Skeletal muscle tissue (tissue), 3 donors: ENCODE measurements at regions not wholly inside any gene's neighbourhood (a gene's known extent, or its start where the extent isn't known, plus 50 kb on each side); places are given as distances from the start of the nearest gene placed in this dataset.
A peak's percentile ranks its signal among the peaks of the same experiment; 100 is the strongest.
"Not testable (repeated sequence)": the region's sequence is repeated elsewhere in the genome, so short reads cannot be mapped to it uniquely, and the experiment has no call there.

Experiments
- H3K27ac ChIP-seq: one replicate; pipeline ENCODE4 v1.7.0; 2013; ENCODE audit warnings: mild to moderate bottlenecking, low read depth, low read length, inconsistent platforms
- H3K27me3 ChIP-seq, 3 donors: one replicate each; pipeline ENCODE4 v1.7.0; 2013; ENCODE audit warnings: low read length in 3 of 3; ENCODE audit not compliant: control insufficient read depth in 3 of 3, insufficient read depth in 3 of 3
- H3K36me3 ChIP-seq, 3 donors: one replicate each; pipeline ENCODE4 v1.7.0; 2013; ENCODE audit warnings: low read length in 3 of 3; ENCODE audit not compliant: control insufficient read depth in 3 of 3, insufficient read depth in 3 of 3
- H3K4me1 ChIP-seq, 3 donors: one replicate each; pipeline ENCODE4 v1.7.0; 2013; ENCODE audit warnings: low read length in 3 of 3, mild to moderate bottlenecking in 3 of 3; ENCODE audit not compliant: control insufficient read depth in 3 of 3, insufficient read depth in 3 of 3
- H3K4me3 ChIP-seq, 3 donors: one replicate each; pipeline ENCODE4 v1.7.0; 2013; ENCODE audit warnings: low read length in 3 of 3
- H3K9ac ChIP-seq, 3 donors: one replicate each; pipeline ENCODE4 v1.7.0; 2013; ENCODE audit warnings: low read length in 3 of 3, mild to moderate bottlenecking in 3 of 3, moderate library complexity in 2 of 3, low read depth in 1 of 3
- H3K9me3 ChIP-seq, 3 donors: one replicate each; pipeline ENCODE4 v1.7.0; 2013; ENCODE audit warnings: low read length in 3 of 3; ENCODE audit not compliant: control insufficient read depth in 3 of 3
- donor health status: Osteomylitis.

GRCh38 chr12:95358111-95359083, 115.6 kb upstream of the METAP2 start:
- Histone ChIP-seq H3K27ac (no peak overlapping the region), H3K9me3 (no peaks in the 10 kb centered on the region), H3K4me3 (no peak overlapping the region), H3K27me3 (no peaks in the 10 kb centered on the region), H3K4me1 (no peaks in the 10 kb centered on the region), H3K9ac (no peak overlapping the region), H3K36me3 (no peaks in the 10 kb centered on the region)

GRCh38 chr12:95365912-95366311, 108.0 kb upstream of the METAP2 start:
- H3K4me1 ChIP-seq, result no peaks in the 10 kb centered on the region
- H3K9ac ChIP-seq, result no peak overlapping the region
- no peak overlapping the region for H3K27ac ChIP-seq
- H3K9me3 ChIP-seq, result no peaks in the 10 kb centered on the region
- H3K4me3 ChIP-seq, result no peak overlapping the region
- H3K36me3 ChIP-seq, result no peaks in the 10 kb centered on the region
- H3K27me3 ChIP-seq, result no peaks in the 10 kb centered on the region

GRCh38 chr12:95368931-95369330, 105.0 kb upstream of the METAP2 start:
- no peak overlapping the region for H3K9ac ChIP-seq
- no peaks in the 10 kb centered on the region for H3K27me3 ChIP-seq
- no peaks in the 10 kb centered on the region for H3K36me3 ChIP-seq
- H3K27ac ChIP-seq, result no peak overlapping the region
- no peaks in the 10 kb centered on the region for H3K9me3 ChIP-seq
- no peaks in the 10 kb centered on the region for H3K4me1 ChIP-seq
- no peak overlapping the region for H3K4me3 ChIP-seq

DNA sequence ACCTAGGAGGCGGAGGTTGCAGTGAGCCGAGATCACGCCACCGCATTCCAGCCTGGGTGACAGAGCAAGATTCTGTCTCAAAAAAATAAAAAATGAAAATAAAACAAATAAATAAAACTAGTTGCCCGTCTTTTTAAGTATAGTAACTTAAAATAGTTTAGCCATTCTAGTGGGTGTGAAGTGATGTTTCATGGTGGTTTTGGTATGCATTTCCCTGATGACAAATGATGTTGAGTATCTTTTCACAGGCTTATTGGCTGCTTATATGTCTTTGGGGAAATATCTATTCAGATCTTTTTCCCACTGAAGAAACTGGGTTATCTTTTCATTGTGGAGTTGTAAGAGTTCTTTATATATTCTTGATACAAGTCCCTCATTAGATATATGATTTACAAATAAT, 102.4 kb upstream of the METAP2 start:
- Histone ChIP-seq H3K4me1 (no peaks in the 10 kb centered on the region), H3K36me3 (no peaks in the 10 kb centered on the region), H3K9ac (no peak overlapping the region), H3K27ac (no peak overlapping the region), H3K9me3 (no peaks in the 10 kb centered on the region), H3K4me3 (no peak overlapping the region), H3K27me3 (no peaks in the 10 kb centered on the region)

- H3K4me1 ChIP-seq, H3K9ac ChIP-seq, H3K27me3 ChIP-seq, H3K9me3 ChIP-seq, H3K4me3 ChIP-seq, H3K36me3 ChIP-seq, H3K27ac ChIP-seq: not testable (repeated sequence)
Observed at GRCh38 chr12:95379481-95379880, 94.5 kb upstream of the METAP2 start.

- not testable (repeated sequence) for H3K4me3 ChIP-seq, H3K9ac ChIP-seq, H3K9me3 ChIP-seq, H3K27ac ChIP-seq, H3K36me3 ChIP-seq, H3K27me3 ChIP-seq
- H3K4me1 ChIP-seq, result peaks cover 12 to 14% (median 13%) of the 10 kb centered on the region in 3 donors
Observed at GRCh38 chr12:95380334-95380733, 93.6 kb upstream of the METAP2 start.

DNA sequence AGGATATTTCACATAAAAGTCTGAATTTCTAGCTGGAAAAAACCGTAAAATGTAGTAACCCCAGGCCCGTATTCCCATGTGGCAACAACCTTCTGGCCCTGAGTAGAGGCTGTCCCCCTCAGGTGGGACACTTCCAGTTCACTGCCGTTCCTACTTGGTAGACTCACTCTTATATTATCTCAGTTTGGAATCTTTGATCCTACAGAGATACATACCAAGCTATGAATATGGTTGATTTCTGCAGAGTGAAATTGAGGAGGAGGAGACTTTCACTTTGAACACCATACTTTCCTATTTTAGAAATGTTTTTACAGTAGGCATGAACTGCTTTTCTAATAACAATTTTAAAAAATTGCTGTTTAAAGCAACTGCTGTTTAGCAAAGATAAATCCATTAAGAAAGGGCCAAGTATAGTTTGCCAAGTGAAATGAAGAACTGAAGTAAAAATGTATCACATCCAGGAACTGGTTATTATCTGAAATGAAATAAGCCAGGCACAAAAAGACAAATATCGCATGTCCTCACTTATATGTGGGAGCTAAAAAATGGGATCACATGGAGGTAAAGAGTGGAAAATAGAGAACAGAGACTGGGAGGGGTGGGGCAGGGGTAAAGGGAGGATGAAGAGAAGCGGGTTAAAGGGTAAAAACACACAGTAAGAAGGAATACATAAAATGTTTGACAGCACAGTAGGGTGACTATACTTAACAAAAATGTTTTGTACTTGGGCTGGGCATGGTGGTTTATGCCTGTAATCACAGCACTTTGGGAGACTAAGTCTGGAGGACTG, 92.8 kb upstream of the METAP2 start:
- Histone ChIP-seq H3K9me3 (no peaks in the 10 kb centered on the region), H3K27me3 (no peaks in the 10 kb centered on the region), H3K4me3 (no peak overlapping the region), H3K36me3 (no peaks in the 10 kb centered on the region), H3K27ac (no peak overlapping the region), H3K9ac (no peak overlapping the region), H3K4me1 (peaks cover 18 to 19% (median 18%) of the 10 kb centered on the region in 3 donors)

DNA sequence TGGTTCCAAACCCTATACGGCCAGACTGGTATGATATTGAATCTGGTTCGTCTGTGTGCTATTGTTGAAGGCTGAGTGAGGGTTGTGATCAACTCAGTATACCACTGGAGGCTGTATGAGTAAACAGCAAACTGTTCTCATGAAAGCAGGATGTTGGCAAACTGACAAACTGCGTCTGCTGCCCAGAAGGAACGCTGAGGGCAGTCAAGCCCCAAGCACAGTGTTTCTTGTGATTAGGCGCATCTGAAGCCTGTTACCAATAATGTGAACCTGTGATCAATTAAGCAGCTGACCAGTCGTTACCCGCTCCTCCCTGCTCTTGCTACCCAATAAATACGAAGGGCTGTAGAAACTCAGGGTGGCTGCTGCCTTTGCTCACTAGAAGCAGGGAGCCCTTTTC, 90.0 kb upstream of the METAP2 start:
- Histone ChIP-seq H3K27ac (peak overlapping the region; percentile 90), H3K4me1 (peaks cover 18 to 19% (median 18%) of the 10 kb centered on the region in 3 donors), H3K4me3 (peak overlapping the region; percentile 32 to 49 (median 38)), H3K9ac (peak overlapping the region in 2 of 3 donors; percentile 54 to 73)
- not testable (repeated sequence) for H3K36me3 ChIP-seq, H3K9me3 ChIP-seq, H3K27me3 ChIP-seq

DNA sequence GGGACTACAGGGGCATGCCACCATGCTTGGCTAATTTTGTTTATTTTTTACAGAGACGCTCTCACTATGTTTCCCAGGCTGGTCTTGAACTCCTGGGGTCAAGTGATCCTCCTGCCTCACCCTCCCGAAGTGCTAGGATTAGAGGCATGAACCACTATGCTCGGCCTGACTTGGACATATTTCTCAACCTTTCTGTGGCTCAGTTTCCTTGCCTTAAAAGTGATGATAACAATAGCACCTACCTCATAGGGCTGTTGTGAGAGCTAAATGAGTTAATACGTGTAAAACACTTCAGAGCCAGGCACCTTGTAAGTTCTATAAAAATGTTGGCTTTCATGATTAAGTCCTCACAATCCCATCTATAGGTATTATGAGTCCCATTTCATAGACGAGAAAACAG, 89.2 kb upstream of the METAP2 start:
- no peaks in the 10 kb centered on the region for H3K36me3 ChIP-seq
- peak overlapping the region; percentile 68 to 77 (median 70) for H3K4me3 ChIP-seq
- peaks cover 18 to 19% (median 18%) of the 10 kb centered on the region in 3 donors for H3K4me1 ChIP-seq
- H3K9me3 ChIP-seq, result no peaks in the 10 kb centered on the region
- H3K9ac ChIP-seq, result peak overlapping the region in 1 of 3 donors; percentile 84
- no peaks in the 10 kb centered on the region for H3K27me3 ChIP-seq
- H3K27ac ChIP-seq, result peak overlapping the region; percentile 90
